IMR-90 (cell line): ENCODE measurements at regions not wholly inside any gene's neighbourhood (a gene's known extent, or its start where the extent isn't known, plus 50 kb on each side); places are given as distances from the start of the nearest gene placed in this dataset.

Source experiments
- ATAC-seq: fragments of 200-7000 bp; cut with Tn5 transposase; 2 replicates; pipeline ENCODE4 v1.9.1; 2020; ENCODE audit warnings: low read depth, mild to moderate bottlenecking, moderate library complexity
- BruUV-seq: library from RNA; stranded (reverse); fragments of 400-500 nt; replicated peaks from 2 replicates; lab custom pipeline; 2021; lab: Mats Ljungman, UMichigan
- CTCF ChIA-PET: fragments of 300-600 bp; formaldehyde crosslinking; extraction: SDS; loops from one replicate; lab custom pipeline; 2021; ENCODE audit warnings: antibody characterized with exemption; lab: Yijun Ruan, JAX
- POLR2A ChIA-PET: fragments of 300-600 bp; sonication (Branson Sonifier 250); formaldehyde crosslinking; loops from one replicate; lab custom pipeline; 2022; ENCODE audit warnings: antibody characterized with exemption; ENCODE audit not compliant: unreplicated experiment; lab: Charles Lee
- DNase-seq: peaks from one replicate; pipeline ENCODE4 v3.0.0; 2013
- H2AFZ ChIP-seq: replicated peaks from 2 replicates; pipeline ENCODE3; 2013; ENCODE audit warnings: low read length, mild to moderate bottlenecking; ENCODE audit not compliant: poor library complexity
- H2AK5ac ChIP-seq: 2 replicates; pipeline ENCODE4 v1.6.1; 2013; ENCODE audit warnings: low read depth, low read length, inconsistent platforms
- H2AK9ac ChIP-seq: replicated peaks from 2 replicates; pipeline ENCODE3; 2013; ENCODE audit warnings: mild to moderate bottlenecking, low read depth, low read length, moderate library complexity; ENCODE audit not compliant: poor library complexity
- H2BK120ac ChIP-seq: 2 replicates; pipeline ENCODE4 v1.6.1; 2013; ENCODE audit warnings: low read depth, low read length, inconsistent platforms
- H2BK15ac ChIP-seq: 3 replicates; pipeline ENCODE4 v1.6.1; 2013; ENCODE audit warnings: low read depth, low read length, inconsistent platforms
- H2BK20ac ChIP-seq: 2 replicates; pipeline ENCODE4 v1.6.1; 2013; ENCODE audit warnings: low read depth, mild to moderate bottlenecking, inconsistent platforms, low read length, moderate library complexity
- H2BK5ac ChIP-seq: 2 replicates; pipeline ENCODE4 v1.6.1; 2013; ENCODE audit warnings: mild to moderate bottlenecking, low read depth, low read length, inconsistent platforms; ENCODE audit not compliant: poor library complexity, severe bottlenecking
- H3K14ac ChIP-seq: replicated peaks from 2 replicates; pipeline ENCODE4 v1.6.1; 2013; ENCODE audit warnings: low read depth, low read length, inconsistent platforms
- H3K18ac ChIP-seq: 2 replicates; pipeline ENCODE4 v1.6.1; 2013; ENCODE audit warnings: low read depth, low read length, control low read depth
- H3K23ac ChIP-seq: 2 replicates; pipeline ENCODE4 v1.6.1; 2013; ENCODE audit warnings: low read depth, low read length, inconsistent platforms
- H3K27ac ChIP-seq: 2 replicates; pipeline ENCODE4 v1.5.1; 2013; ENCODE audit warnings: mild to moderate bottlenecking, control low read depth, low read length; ENCODE audit not compliant: insufficient read depth
- H3K27me3 ChIP-seq: 2 replicates; pipeline ENCODE4 v1.6.1; 2013; ENCODE audit warnings: low read length; ENCODE audit not compliant: control insufficient read depth, insufficient read depth
- H3K36me3 ChIP-seq: 2 replicates; pipeline ENCODE4 v1.6.1; 2013; ENCODE audit warnings: low read length, mixed read lengths; ENCODE audit not compliant: control insufficient read depth, insufficient read depth
- H3K4ac ChIP-seq: 2 replicates; pipeline ENCODE4 v1.6.1; 2013; ENCODE audit warnings: low read depth, low read length, inconsistent platforms
- H3K4me1 ChIP-seq: 2 replicates; pipeline ENCODE4 v1.6.1; 2013; ENCODE audit warnings: low read length, mixed read lengths; ENCODE audit not compliant: control insufficient read depth, insufficient read depth
- H3K4me2 ChIP-seq: 2 replicates; pipeline ENCODE4 v1.6.1; 2013; ENCODE audit warnings: low read depth, mild to moderate bottlenecking, control low read depth, low read length, moderate library complexity
- H3K4me3 ChIP-seq: 2 replicates; pipeline ENCODE4 v1.5.1; 2013; ENCODE audit warnings: low read depth, mild to moderate bottlenecking, control low read depth, low read length, moderate library complexity; ENCODE audit not compliant: insufficient read depth
- H3K56ac ChIP-seq: 2 replicates; pipeline ENCODE4 v1.6.1; 2013; ENCODE audit warnings: low read length, inconsistent platforms; ENCODE audit not compliant: insufficient read depth; ENCODE audit errors: extremely low read depth
- H3K79me1 ChIP-seq, 2 experiments: 2 replicates each; pipeline ENCODE4 v1.6.1; 2013; ENCODE audit warnings: low read length in 2 of 2, inconsistent platforms in 1 of 2, low read depth in 1 of 2
- H3K9ac ChIP-seq: 2 replicates; pipeline ENCODE4 v1.6.1; 2013; ENCODE audit warnings: low read depth, low read length, control low read depth
- H3K9me1 ChIP-seq: 2 replicates; pipeline ENCODE4 v1.6.1; 2013; ENCODE audit warnings: low read length, inconsistent platforms; ENCODE audit not compliant: insufficient read depth
- H3K9me3 ChIP-seq: 2 replicates; pipeline ENCODE4 v1.6.1; 2013; ENCODE audit warnings: low read length; ENCODE audit not compliant: control insufficient read depth, insufficient read depth
- H4K20me1 ChIP-seq: 2 replicates; pipeline ENCODE4 v1.6.1; 2013; ENCODE audit warnings: low read length, inconsistent platforms; ENCODE audit not compliant: insufficient read depth
- H4K5ac ChIP-seq: 2 replicates; pipeline ENCODE4 v1.6.1; 2013; ENCODE audit warnings: mild to moderate bottlenecking, low read depth, low read length, control low read depth
- H4K8ac ChIP-seq, 2 experiments: 2 replicates each; pipeline ENCODE4 v1.6.1; 2013; ENCODE audit warnings: low read depth in 2 of 2, low read length in 2 of 2, control low read depth in 1 of 2, inconsistent platforms in 1 of 2
- H4K91ac ChIP-seq: 2 replicates; pipeline ENCODE4 v1.6.1; 2013; ENCODE audit warnings: low read depth, low read length, inconsistent platforms; ENCODE audit not compliant: insufficient read depth
- BHLHE40 ChIP-seq: fragments of 150-350 bp; IDR thresholded peaks from 2 replicates; pipeline ENCODE4 v1.6.1; 2016; ENCODE audit warnings: mild to moderate bottlenecking, low read depth, low read length
- CEBPB ChIP-seq: IDR thresholded peaks from 2 replicates; pipeline ENCODE4 v1.6.1; 2012; ENCODE audit warnings: low read depth, low read length, improper control_type of control experiment
- CHD1 ChIP-seq: IDR thresholded peaks from 2 replicates; pipeline ENCODE4 v1.6.1; 2012; ENCODE audit warnings: low read depth, low read length, improper control_type of control experiment
- FOS ChIP-seq: fragments of 150-350 bp; IDR thresholded peaks from 2 replicates; pipeline ENCODE4 v1.6.1; 2016; ENCODE audit warnings: low read depth, low read length
- MAZ ChIP-seq: IDR thresholded peaks from 2 replicates; pipeline ENCODE4 v1.6.1; 2012; ENCODE audit warnings: low read depth, mild to moderate bottlenecking, low read length, improper control_type of control experiment, moderate library complexity, borderline replicate concordance
- MXI1 ChIP-seq: IDR thresholded peaks from 2 replicates; pipeline ENCODE4 v1.6.1; 2012; ENCODE audit warnings: low read depth, mild to moderate bottlenecking, low read length, moderate library complexity, borderline replicate concordance
- NFE2L2 ChIP-seq: fragments of 150-350 bp; IDR thresholded peaks from 2 replicates; pipeline ENCODE4 v1.6.1; 2016; ENCODE audit warnings: low read depth, mild to moderate bottlenecking, low read length
- POLR2A ChIP-seq: IDR thresholded peaks from 2 replicates; pipeline ENCODE4 v1.6.1; 2012; ENCODE audit warnings: mild to moderate bottlenecking, low read depth, low read length
- RAD21 ChIP-seq: IDR thresholded peaks from 2 replicates; pipeline ENCODE4 v1.6.1; 2012; ENCODE audit warnings: low read length, improper control_type of control experiment
- RCOR1 ChIP-seq: IDR thresholded peaks from 2 replicates; pipeline ENCODE4 v1.6.1; 2012; ENCODE audit warnings: mild to moderate bottlenecking, low read length, improper control_type of control experiment; ENCODE audit not compliant: insufficient replicate concordance
- RFX5 ChIP-seq: IDR thresholded peaks from 2 replicates; pipeline ENCODE4 v1.8.0; 2012; ENCODE audit warnings: low read depth, mild to moderate bottlenecking, low read length, moderate library complexity
- SMC3 ChIP-seq: fragments of 150-350 bp; IDR thresholded peaks from 2 replicates; pipeline ENCODE4 v1.6.1; 2016; ENCODE audit warnings: low read depth, mild to moderate bottlenecking, antibody characterized with exemption, low read length, moderate library complexity
- WGBS, 2 experiments: methylation state at CpG; one replicate each; pipeline versions ENCODE4 v1.1.5 to v1.1.7; 2013; ENCODE audit warnings: missing lambda C conversion rate in 2 of 2; ENCODE audit not compliant: insufficient read length in 1 of 2; ENCODE audit errors: extremely low coverage in 2 of 2; 5-methylcytosine and 5-hydroxymethylcytosine counted together
- dilution Hi-C: fragments of 300-500 bp; cut with HindIII; formaldehyde crosslinking; loops from one replicate; pipeline ENCODE4 v1.14.3; 2018; ENCODE audit warnings: low sequenced_read_pairs; ENCODE audit not compliant: unreplicated experiment
- in situ Hi-C: fragments of 300-500 bp; cut with MboI; formaldehyde crosslinking; loops from 3 replicates; pipeline ENCODE4 v1.14.3; 2019; ENCODE audit warnings: low sequenced_read_pairs, inconsistent platforms, mixed read lengths
- intact Hi-C: fragments of 100-400 bp; cut with micrococcal nuclease; formaldehyde crosslinking; loops from 2 replicates; pipeline ENCODE4 v1.10.0; 2022
- TF ChIP-seq, protein P1 (sequence below): fragments of 150-350 bp; IDR thresholded peaks from 2 replicates; pipeline ENCODE4 v1.6.1; 2016; ENCODE audit warnings: low read depth, mild to moderate bottlenecking, low read length, moderate library complexity, borderline replicate concordance
- TF ChIP-seq, protein P2 (sequence below): fragments of 150-350 bp; IDR thresholded peaks from 2 replicates; pipeline ENCODE4 v1.6.1; 2017; ENCODE audit warnings: mild to moderate bottlenecking, antibody characterized with exemption, low read length, low read depth
- TF ChIP-seq, protein P3 (sequence below): conservative IDR thresholded peaks from 2 replicates; pipeline ENCODE4 v1.5.1; 2012; ENCODE audit warnings: mild to moderate bottlenecking, low read depth, low read length, improper control_type of control experiment

DNA sequence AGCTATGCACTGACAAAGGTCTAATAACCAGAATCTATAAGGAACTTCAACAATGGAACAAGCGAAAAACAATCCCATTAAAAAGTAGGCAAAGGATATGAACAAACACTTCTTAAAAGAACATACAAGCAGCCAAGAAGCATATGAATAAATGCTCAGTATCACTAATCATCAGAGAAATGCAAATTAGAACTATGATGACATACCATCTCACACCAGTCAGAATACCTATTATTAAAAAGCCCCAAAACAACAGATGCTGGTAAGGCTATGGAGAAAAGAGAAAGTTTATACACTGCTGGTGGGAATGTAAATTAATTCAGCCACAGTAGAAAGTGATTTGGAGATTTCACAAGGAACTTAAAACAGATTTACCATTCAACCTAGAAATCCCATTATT is 211.8 kb downstream of the EDN1 start:
- no peak overlapping the region for H4K91ac ChIP-seq
- H2AFZ ChIP-seq, result no peak overlapping the region
- H3K36me3 ChIP-seq, result no peaks in the 10 kb centered on the region
- BruUV-seq, result no TSS peak
- no peaks in the 10 kb centered on the region for H3K4me1 ChIP-seq
- no CpG with 5 or more reads among the region's 1 CpG for WGBS, 2 experiments
- in situ Hi-C loops (no loop called here), intact Hi-C loops (loop anchor here (10.0 kb wide), 1 partner anchor 207 kb away; the partner anchor contains the start of gene EDN1), dilution Hi-C loops (no loop called here)
- no peaks in the 10 kb centered on the region for H3K27me3 ChIP-seq
- no peak overlapping the region for H3K9ac ChIP-seq
- no peak overlapping the region for H2BK15ac ChIP-seq
- H3K79me1 ChIP-seq, result no peaks in the 10 kb centered on the region
- no peak overlapping the region for H3K27ac ChIP-seq
- no peak overlapping the region for H2BK5ac ChIP-seq
- DNase-seq (no peak), ATAC-seq (no peak)
- H2AK5ac ChIP-seq, result no peak overlapping the region
- H4K5ac ChIP-seq, result no peak overlapping the region
- H4K8ac ChIP-seq, result no peak overlapping the region
- no peak overlapping the region for H2BK120ac ChIP-seq
- ChIA-PET POLR2A (no interaction called here), CTCF (no interaction called here)
- no peak overlapping the region for H2BK20ac ChIP-seq
- no peak overlapping the region for H3K56ac ChIP-seq
- no peak overlapping the region for H3K14ac ChIP-seq
- H3K4me3 ChIP-seq, result no peak overlapping the region
- H3K4ac ChIP-seq, result no peak overlapping the region
- no peak overlapping the region for H3K23ac ChIP-seq
- H3K4me2 ChIP-seq, result no peak overlapping the region
- no peak overlapping the region for H3K18ac ChIP-seq
- H3K9me3 ChIP-seq, result no peaks in the 10 kb centered on the region
- TF ChIP-seq, protein P1, sequence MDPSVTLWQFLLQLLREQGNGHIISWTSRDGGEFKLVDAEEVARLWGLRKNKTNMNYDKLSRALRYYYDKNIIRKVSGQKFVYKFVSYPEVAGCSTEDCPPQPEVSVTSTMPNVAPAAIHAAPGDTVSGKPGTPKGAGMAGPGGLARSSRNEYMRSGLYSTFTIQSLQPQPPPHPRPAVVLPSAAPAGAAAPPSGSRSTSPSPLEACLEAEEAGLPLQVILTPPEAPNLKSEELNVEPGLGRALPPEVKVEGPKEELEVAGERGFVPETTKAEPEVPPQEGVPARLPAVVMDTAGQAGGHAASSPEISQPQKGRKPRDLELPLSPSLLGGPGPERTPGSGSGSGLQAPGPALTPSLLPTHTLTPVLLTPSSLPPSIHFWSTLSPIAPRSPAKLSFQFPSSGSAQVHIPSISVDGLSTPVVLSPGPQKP, result no peak
- TF ChIP-seq CEBPB (no peak), POLR2A (no peak), RAD21 (no peak), MAZ (no peak), SMC3 (no peak), MXI1 (no peak), NFE2L2 (no peak), BHLHE40 (no peak), CHD1 (no peak), RFX5 (no peak), RCOR1 (no peak), FOS (no peak)
- TF ChIP-seq, protein P2, sequence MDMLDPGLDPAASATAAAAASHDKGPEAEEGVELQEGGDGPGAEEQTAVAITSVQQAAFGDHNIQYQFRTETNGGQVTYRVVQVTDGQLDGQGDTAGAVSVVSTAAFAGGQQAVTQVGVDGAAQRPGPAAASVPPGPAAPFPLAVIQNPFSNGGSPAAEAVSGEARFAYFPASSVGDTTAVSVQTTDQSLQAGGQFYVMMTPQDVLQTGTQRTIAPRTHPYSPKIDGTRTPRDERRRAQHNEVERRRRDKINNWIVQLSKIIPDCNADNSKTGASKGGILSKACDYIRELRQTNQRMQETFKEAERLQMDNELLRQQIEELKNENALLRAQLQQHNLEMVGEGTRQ, result no peak
- TF ChIP-seq, protein P3, sequence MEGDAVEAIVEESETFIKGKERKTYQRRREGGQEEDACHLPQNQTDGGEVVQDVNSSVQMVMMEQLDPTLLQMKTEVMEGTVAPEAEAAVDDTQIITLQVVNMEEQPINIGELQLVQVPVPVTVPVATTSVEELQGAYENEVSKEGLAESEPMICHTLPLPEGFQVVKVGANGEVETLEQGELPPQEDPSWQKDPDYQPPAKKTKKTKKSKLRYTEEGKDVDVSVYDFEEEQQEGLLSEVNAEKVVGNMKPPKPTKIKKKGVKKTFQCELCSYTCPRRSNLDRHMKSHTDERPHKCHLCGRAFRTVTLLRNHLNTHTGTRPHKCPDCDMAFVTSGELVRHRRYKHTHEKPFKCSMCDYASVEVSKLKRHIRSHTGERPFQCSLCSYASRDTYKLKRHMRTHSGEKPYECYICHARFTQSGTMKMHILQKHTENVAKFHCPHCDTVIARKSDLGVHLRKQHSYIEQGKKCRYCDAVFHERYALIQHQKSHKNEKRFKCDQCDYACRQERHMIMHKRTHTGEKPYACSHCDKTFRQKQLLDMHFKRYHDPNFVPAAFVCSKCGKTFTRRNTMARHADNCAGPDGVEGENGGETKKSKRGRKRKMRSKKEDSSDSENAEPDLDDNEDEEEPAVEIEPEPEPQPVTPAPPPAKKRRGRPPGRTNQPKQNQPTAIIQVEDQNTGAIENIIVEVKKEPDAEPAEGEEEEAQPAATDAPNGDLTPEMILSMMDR, result no peak
- H3K9me1 ChIP-seq, result no peaks in the 10 kb centered on the region
- no peaks in the 10 kb centered on the region for H4K20me1 ChIP-seq
- H2AK9ac ChIP-seq, result no peak overlapping the region
